ENCODE measurements at regions not wholly inside any gene's neighbourhood (a gene's known extent, or its start where the extent isn't known, plus 50 kb on each side); places are given as distances from the start of the nearest gene placed in this dataset.
"Not testable (repeated sequence)": the region's sequence is repeated elsewhere in the genome, so short reads cannot be mapped to it uniquely, and the experiment has no call there.

GRCh38 chr10:46749470-46749869, 161.8 kb upstream of the PTPN20 start:
- not testable (repeated sequence) for DNase-seq

GRCh38 chr10:46753763-46754162, 157.5 kb upstream of the PTPN20 start:
- DNase-seq = not testable (repeated sequence)

GRCh38 chr10:46761471-46761870, 149.8 kb upstream of the PTPN20 start:
- not testable (repeated sequence) for DNase-seq

- not testable (repeated sequence) for DNase-seq
Measured at GRCh38 chr10:46768515-46769291, 142.5 kb upstream of the PTPN20 start.

GRCh38 chr10:46773178-46773896, 137.9 kb upstream of the PTPN20 start:
- not testable (repeated sequence) for DNase-seq

- peak; percentile 9 for DNase-seq
Measured at GRCh38 chr10:46773897-46774236, 137.4 kb upstream of the PTPN20 start.

GRCh38 chr10:46774366-46774765, 136.9 kb upstream of the PTPN20 start:
- DNase-seq = not testable (repeated sequence)

GRCh38 chr10:46774945-46775667, 136.1 kb upstream of the PTPN20 start:
- DNase-seq = not testable (repeated sequence)

GRCh38 chr10:46775668-46776059, 135.6 kb upstream of the PTPN20 start:
- DNase-seq = not testable (repeated sequence)

GRCh38 chr10:46779571-46779970, 131.7 kb upstream of the PTPN20 start:
- DNase-seq = not testable (repeated sequence)

- DNase-seq = not testable (repeated sequence)
Measured at GRCh38 chr10:46780164-46780563, 131.1 kb upstream of the PTPN20 start.

- DNase-seq = not testable (repeated sequence)
Measured at GRCh38 chr10:46781001-46781400, 130.2 kb upstream of the PTPN20 start.

GRCh38 chr10:46782001-46782874, 129.0 kb upstream of the PTPN20 start:
- DNase-seq = not testable (repeated sequence)

GRCh38 chr10:46784665-46785064, 126.6 kb upstream of the PTPN20 start:
- DNase-seq = not testable (repeated sequence)

- not testable (repeated sequence) for DNase-seq
Measured at GRCh38 chr10:46786125-46786517, 125.1 kb upstream of the PTPN20 start.

- DNase-seq = peak; percentile 36
Measured at GRCh38 chr10:46786518-46787320, 124.5 kb upstream of the PTPN20 start.

GRCh38 chr10:46787321-46787615, 124.0 kb upstream of the PTPN20 start:
- peak; percentile 21 for DNase-seq

GRCh38 chr10:46792657-46793357, 118.4 kb upstream of the PTPN20 start:
- not testable (repeated sequence) for DNase-seq

GRCh38 chr10:46796351-46796750, 114.9 kb upstream of the PTPN20 start:
- not testable (repeated sequence) for DNase-seq

GRCh38 chr10:46802010-46802409, 109.2 kb upstream of the PTPN20 start:
- not testable (repeated sequence) for DNase-seq

- DNase-seq = not testable (repeated sequence)
Measured at GRCh38 chr10:46803082-46803481, 108.1 kb upstream of the PTPN20 start.

Data from CD4-positive, alpha-beta T cell treated with Interferon gamma for 1 hour (primary cell).